GM20000 (cell line): ENCODE measurements at regions not wholly inside any gene's neighbourhood (a gene's known extent, or its start where the extent isn't known, plus 50 kb on each side); places are given as distances from the start of the nearest gene placed in this dataset.

Experiments used
- DNase-seq: peaks from one replicate; pipeline ENCODE4 v3.0.0; 2012; ENCODE audit warnings: low spot score
- TF ChIP-seq, protein P1 (sequence below): IDR thresholded peaks from 2 replicates; pipeline ENCODE4 v1.5.1; 2012; ENCODE audit warnings: mild to moderate bottlenecking, control low read depth; ENCODE audit errors: extremely low read depth, missing control alignments

GRCh38 chr13:97142452-97142851 is 79.7 kb upstream of the MBNL2 start:
- no peak for DNase-seq
- TF ChIP-seq, protein P1, sequence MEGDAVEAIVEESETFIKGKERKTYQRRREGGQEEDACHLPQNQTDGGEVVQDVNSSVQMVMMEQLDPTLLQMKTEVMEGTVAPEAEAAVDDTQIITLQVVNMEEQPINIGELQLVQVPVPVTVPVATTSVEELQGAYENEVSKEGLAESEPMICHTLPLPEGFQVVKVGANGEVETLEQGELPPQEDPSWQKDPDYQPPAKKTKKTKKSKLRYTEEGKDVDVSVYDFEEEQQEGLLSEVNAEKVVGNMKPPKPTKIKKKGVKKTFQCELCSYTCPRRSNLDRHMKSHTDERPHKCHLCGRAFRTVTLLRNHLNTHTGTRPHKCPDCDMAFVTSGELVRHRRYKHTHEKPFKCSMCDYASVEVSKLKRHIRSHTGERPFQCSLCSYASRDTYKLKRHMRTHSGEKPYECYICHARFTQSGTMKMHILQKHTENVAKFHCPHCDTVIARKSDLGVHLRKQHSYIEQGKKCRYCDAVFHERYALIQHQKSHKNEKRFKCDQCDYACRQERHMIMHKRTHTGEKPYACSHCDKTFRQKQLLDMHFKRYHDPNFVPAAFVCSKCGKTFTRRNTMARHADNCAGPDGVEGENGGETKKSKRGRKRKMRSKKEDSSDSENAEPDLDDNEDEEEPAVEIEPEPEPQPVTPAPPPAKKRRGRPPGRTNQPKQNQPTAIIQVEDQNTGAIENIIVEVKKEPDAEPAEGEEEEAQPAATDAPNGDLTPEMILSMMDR = no peak

- no peak for DNase-seq
- TF ChIP-seq, protein P1 = no peak
Observed at GRCh38 chr13:97145057-97145456, 77.1 kb upstream of the MBNL2 start.

- TF ChIP-seq, protein P1 = no peak
- DNase-seq = no peak
Observed at GRCh38 chr13:97148894-97149293, 73.2 kb upstream of the MBNL2 start.

- TF ChIP-seq, protein P1 = no peak
- DNase-seq = no peak
Observed at GRCh38 chr13:97160421-97160820, 61.7 kb upstream of the MBNL2 start.

DNA sequence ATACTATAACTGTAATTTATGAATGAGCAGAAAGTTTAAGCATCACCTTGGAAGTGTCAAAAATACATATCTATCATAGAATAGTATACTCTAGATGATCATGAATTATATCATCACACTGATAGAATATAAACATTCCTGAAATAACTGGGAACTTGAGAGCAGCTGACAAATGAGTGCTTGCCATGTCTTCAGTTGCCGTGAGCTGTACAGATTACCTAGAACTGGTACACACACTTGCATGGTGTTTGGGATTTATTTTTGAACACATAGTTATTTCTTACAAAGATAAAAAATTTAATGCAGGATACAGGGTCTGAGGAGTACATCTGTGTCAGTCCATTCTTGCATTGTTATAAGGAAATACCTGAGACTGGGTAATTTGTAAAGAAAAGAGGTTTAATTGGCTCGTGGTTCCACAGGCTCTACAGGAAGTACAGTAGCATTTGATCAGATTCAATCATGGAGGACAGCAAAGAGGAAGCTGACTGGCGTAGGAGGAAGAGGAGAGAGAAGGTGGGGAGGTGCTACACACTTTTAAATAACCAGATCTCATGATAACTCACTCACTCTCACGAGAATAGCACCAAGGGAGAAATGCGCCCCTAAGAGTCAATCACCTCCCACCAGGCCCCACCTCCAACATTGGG is 60.4 kb upstream of the MBNL2 start:
- TF ChIP-seq, protein P1 = no peak
- DNase-seq = no peak

DNA sequence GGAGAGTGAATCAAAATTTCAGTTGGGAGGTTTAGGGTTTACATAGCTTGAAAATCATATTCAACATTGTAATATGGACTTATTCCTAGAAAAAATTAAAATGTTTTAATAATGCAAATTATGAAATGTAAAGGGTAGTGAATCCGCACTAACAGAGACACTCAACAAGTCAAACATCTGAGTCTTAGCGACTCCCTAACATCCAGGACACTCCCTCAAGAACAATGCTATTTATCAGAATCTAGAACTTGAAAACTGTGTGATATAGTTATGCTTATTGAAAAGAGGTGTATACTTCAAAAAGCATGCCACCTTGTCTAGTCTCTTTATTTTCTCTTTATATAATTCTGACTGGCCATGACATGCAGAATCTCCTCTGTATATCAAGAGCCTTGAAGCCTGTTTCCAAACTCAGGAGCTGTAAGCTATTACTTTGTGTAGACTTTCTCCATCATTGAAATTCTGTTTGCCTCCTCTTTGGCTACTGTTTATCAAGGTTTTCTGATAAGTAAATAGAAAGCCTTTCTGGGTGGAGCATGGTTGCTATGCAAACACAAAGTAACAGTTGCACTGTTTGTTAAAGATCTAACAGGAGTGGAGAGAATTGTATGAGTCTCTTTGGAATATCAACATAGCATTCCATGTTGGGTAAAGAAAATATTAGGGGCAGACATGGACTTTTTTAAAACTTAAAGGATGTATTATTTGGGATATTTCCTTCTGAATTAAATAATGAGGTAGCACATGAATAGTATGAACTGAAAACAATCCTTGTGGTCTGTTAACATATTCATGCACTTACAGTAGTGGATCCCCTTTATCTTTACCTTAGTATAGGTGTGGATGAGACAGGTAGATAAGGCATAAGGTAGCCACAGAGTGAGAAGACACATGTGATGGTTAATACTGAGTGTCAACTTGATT is 56.4 kb upstream of the MBNL2 start:
- DNase-seq = no peak

GRCh38 chr13:97171136-97171535 is 51.0 kb upstream of the MBNL2 start:
- TF ChIP-seq, protein P1 = no peak
- DNase-seq = no peak

More for the DNA sequence above, 56.4 kb upstream of the MBNL2 start:
- TF ChIP-seq, protein P1 = no peak
